ENCODE measurements at regions not wholly inside any gene's neighbourhood (a gene's known extent, or its start where the extent isn't known, plus 50 kb on each side); places are given as distances from the start of the nearest gene placed in this dataset.

- TF ChIP-seq CTCF (conservative IDR thresholded peaks at IDR 0.05) (no peak), EZH2 (IDR thresholded peaks at IDR 0.05; ENCODE audit: low read depth) (no peak)
These were observed 495.9 kb downstream of the XPNPEP1 start for GRCh38 chr10:109427411-109427810.

Data from PC-9 (cell line).